Uterus (tissue), 2 donors: ENCODE measurements at regions not wholly inside any gene's neighbourhood (a gene's known extent, or its start where the extent isn't known, plus 50 kb on each side); places are given as distances from the start of the nearest gene placed in this dataset.

ENCODE experiments used
- CTCF ChIP-seq, 4 experiments: fragments of 200-600 bp in 2 of 4; fragments of 450-650 bp in 2 of 4; sonication (generic) in 2 of 4; IDR thresholded peaks; one replicate each; pipeline ENCODE4 v1.5.1; 2016 to 2019; ENCODE audit warnings: antibody characterized with exemption in 4 of 4, mild to moderate bottlenecking in 2 of 4, moderate library complexity in 1 of 4
- POLR2A ChIP-seq, 2 donors: fragments of 450-650 bp; IDR thresholded peaks; one replicate each; pipeline ENCODE4 v1.6.1; 2016; ENCODE audit warnings: antibody characterized with exemption in 2 of 2, mild to moderate bottlenecking in 1 of 2, moderate library complexity in 1 of 2

- TF ChIP-seq CTCF (IDR thresholded peaks at IDR 0.05) (no peak), POLR2A (IDR thresholded peaks at IDR 0.05) (no peak)
These were observed 384.1 kb upstream of the LRFN5 start for GRCh38 chr14:41222581-41222980.
